Glomerular endothelial cell (primary cell): ENCODE measurements at regions not wholly inside any gene's neighbourhood (a gene's known extent, or its start where the extent isn't known, plus 50 kb on each side); places are given as distances from the start of the nearest gene placed in this dataset.

ENCODE experiments used
- DNase-seq: peaks from one replicate; pipeline ENCODE4 v3.0.0-alpha.2; 2011; ENCODE audit warnings: low read depth, low spot score; ENCODE audit errors: extremely low read depth

DNA sequence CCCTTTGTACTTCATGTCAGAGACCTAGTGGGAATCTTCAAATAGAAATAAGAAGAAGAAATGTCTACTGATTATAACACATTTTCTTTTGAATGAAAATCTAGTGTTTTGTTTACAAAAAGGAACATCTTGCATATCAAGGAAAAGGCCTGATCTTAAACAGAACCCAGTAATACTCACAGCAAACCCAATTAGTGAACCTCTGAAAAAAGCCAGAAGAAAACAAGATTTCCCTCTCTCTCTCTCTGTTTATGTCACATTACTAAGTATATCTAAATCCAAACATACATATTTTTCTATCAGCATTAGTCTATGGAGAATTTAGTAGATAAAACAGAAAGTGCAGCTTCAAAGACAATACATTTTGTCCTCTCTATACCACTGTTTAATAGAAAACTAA lies 457.9 kb downstream of the NR2F1-AS1 start:
- no peak for DNase-seq

DNA sequence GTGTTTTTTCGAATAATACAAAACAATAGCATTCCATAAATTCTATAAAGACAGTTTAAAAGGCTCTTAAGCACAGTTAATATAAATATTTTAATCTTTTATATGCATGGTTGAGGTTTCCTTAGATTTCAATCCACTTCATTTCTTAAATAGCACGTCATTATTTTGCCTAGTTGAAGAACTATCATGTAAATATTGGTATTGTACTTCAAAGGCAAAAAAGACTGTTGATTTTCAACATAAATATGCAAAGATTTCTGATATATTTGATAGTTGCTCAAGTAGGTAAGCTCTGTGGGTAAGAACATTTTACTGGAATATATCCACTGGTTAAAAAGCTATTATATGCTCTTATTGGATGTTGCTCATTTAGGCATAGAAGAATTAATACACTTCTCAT lies 458.6 kb downstream of the NR2F1-AS1 start:
- DNase-seq: no peak

DNA sequence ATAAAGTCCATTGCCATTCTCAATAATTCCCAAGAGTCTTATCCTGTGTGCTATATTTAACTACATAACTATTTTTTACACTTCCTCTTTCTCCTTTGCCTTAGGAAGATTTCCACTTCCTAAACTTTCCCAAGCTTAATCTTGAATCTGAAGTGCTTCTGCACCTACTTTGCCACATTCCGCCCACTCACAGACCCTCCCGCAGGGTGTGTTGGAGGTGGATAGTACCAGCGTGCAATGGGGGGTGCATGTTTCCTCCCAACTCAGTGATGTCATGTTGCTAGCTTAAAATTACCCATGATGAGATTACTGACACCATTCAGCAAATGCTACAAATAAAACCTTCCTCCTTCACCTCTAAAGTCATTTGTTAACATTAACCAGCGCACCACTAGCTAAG lies 460.2 kb downstream of the NR2F1-AS1 start:
- DNase-seq: no peak

DNA sequence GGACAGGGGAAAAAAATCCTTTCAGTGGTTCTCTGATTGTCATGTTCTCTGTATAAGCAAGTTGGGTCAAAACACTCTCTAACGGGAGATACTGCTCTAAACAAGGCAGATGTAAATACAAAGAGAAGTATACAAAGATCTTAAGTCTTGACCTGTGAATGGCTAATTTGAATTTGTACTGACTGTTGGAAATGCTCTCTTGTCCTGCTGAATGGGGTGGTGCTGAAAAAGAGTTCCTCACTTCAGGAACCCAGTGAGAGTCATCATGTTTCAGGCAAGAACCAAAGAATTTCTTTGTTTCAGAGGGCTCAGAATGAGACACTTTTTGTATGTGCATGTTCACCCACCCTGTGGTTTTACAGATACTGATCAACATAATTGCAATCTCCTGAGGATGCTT lies 461.0 kb downstream of the NR2F1-AS1 start:
- DNase-seq: no peak

DNA sequence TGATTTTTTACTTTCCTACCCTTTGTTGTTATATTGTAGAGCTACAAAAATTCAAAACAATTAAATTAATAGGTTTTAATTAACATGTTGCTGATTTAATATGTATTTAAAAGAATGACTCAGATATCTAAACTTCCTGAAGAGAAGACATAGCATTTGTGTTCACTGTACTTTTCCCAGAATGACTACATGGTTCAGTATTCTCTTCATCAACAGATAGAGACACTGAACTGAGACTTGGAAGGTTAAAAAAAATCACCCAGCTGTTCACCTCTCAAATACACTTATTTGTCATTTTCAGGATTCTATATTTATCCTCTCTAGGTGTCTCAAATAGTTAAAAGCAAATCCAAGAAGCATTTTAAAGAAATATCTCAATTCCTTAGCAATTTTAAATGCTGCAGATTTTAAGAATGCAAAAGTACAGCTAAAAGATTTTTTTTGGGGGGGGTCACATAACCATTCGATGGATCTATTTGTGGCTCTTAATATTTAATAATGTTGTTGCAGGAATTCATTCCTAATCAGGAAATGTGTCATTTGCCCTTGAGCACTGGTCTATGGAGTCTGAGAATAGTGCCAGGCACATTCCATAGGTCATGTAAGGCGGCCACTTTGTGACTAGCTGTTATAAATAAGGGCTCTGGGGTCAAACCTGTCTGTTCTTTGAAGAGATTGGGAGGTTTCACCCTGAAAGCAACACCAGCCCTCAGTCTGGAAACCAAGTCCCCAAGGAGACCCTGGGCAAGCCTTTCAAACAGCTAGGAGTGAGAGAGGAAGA lies 463.1 kb downstream of the NR2F1-AS1 start:
- DNase-seq: no peak

DNA sequence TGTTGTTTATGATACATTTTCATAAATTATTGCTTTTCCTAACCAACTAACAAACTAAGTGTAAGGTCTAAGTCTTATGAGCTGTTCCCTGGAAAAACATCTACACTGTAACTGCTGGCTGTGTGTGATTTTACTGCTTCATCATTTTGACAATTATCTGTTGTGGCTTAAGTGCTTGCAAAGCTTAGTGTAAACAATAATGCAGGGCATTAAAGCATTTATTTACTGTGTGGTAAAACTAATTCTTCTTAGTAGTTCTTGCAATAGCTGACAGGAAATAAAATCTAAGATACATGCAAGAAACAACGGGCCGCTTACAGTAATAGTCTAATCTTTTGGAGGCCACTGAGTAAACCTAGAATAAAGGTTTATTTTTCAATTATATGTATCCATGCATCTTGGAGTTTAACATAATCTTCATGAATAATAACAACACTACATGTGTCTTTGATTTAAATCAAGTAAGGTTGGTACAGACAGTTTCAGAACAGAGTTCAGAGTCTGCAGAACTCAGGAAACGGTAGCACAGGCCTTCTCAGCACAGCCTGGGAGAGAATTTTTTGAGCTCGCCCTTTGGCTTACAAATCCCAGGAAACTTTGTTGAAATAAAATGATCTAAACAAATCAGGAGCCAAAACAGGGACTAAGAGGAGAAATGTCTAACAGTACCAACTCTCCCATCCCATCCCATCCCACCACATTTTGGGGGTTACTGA lies 473.1 kb downstream of the NR2F1-AS1 start:
- no peak for DNase-seq

DNA sequence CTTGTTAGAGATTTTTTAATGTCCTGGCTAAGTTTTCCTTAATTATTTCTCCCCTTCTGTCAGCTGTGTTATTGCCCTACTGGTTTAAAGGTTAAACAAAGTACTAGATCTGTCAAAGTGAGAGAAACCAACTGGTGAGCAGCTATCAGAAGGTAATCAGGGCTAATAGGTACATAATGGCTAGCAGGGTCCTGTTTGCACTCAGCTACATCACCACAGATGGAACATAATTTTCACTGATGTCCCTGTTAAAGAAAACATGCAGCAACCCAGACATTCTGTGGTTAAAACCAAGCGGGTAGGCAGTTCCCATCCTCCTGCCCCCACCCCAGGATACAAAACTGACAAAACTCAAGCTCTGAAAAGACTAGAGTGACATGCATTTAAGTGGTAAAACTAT lies 473.9 kb downstream of the NR2F1-AS1 start:
- no peak for DNase-seq

DNA sequence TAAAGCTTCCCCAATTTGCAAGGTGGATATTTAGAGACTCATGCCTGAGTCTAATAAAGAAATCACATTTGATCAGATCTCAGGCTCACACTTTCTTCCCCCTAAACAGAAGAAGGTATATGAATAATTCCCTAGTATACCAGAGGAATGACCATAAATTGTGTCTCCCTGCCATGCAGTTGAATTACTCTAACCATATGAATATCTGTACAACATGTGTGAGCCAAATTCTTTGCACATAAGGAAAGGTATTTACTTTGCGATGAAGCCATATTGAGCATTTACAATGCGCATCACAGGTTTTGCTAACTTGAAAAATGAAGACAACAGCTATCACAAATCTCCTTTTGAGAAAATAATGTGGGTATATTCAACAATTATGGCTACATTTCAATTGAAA lies 479.4 kb downstream of the NR2F1-AS1 start:
- DNase-seq: no peak

DNA sequence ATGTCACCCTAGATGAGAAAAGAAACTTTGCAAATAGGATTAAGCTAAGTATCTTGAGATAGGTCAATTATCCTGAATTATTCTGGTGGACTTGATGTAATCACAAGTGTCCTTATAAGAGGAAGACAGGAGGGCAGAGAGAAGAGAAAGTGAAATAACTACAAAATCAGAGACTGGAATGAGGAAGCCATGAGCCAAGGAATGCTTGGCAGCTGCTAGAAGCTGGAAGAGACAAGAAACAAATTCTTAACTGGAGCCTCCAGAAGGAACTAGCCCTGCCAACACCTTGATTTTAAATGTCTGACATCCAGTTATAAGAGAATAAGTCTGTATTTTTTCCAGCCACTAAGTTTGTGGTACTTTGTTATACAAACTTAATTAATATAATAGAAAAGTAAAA lies 480.0 kb downstream of the NR2F1-AS1 start:
- no peak for DNase-seq

DNA sequence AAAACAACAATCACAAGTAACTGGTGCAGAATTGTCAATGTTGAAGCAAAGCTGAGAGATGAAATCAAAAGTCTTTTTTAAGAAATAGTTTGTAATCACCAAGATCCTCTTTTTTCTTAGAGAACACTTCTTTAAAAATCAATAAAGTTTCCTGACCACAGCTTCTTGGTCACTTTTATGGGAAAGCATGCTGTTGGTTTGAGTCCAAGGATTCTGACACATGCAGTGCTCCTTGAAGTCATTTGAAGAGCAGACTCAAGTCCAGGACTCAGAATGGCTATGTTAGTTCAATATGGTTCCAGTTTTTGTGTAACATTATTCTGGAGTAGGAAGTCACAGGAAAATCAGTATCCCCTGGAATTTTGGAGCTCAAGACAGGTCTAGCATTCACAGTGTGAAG lies 480.6 kb downstream of the NR2F1-AS1 start:
- no peak for DNase-seq

DNA sequence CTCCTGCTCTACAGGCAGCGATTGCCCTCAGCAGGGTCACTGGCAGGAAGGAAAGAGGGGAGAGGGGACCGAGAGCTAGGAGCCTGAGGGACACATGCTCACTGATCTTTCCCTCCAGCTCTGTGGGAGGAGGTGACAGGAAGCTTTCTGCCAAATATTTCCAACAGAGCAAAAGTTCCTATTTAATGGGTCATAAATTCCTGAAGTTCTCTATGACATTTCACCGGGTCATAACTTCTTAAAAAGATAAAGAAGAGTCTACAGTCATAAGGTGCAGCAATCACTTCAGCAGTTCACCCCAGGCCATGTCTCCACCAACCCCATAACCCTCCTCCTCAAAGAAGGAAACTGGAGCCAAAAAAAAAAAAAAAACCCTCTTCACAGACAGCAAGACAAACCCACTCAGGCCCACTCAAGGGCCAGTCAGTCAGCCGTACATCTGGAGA lies 481.1 kb downstream of the NR2F1-AS1 start:
- no peak for DNase-seq

DNA sequence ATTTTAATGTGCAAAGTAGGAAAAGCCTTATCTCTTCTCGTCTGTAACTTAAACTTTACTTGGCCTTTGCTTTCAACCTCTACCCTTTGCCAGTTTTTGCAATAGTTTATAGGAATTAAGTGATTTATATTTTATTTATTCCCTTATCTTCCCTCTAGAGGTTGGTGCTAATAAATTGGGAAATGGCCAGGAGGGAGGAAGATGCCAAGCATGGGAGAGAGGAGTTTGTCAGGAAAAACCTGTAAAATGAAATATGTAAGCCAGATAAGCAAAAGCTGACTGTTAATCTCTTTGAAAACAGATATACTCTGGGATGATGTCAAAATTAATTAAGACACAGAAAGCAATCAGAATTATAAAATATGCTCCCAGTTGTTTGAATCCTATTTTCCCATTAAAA lies 484.5 kb downstream of the NR2F1-AS1 start:
- DNase-seq: no peak

DNA sequence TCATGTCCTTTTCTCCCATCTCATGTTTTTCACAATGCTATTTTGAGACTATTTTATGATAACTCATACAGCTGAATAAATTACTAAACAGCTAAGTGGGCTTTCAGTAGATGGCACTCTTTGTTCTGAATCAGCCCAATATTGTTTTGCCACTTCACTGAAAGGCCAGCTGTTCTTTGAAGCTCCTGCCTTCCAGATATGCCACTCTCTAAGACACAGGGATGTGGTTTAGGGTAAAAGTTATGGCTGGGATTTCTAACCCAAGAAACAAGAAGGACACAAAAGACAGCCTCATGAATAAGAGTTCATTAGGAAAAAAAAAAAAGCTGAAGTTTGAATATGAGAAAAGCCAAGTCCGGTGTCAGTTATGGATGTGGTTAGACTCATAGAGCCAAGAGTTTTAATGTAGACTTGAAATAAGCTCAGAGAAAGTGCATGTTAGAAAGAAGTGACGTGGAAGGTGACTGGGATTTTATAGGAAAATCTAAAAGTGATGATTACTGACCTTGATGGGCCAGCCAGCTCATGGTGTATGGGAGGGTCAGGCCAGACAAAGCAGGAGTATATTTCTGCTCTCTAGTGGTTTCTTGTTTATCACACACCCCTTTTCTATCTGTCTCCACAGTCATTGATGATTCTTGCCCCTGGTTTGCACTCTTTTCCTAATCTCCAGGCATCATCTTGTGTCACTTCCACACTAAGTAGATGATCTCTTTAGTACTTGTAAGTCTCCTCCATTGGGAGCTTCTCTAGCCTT lies 488.5 kb downstream of the NR2F1-AS1 start:
- DNase-seq: peak; percentile 50

DNA sequence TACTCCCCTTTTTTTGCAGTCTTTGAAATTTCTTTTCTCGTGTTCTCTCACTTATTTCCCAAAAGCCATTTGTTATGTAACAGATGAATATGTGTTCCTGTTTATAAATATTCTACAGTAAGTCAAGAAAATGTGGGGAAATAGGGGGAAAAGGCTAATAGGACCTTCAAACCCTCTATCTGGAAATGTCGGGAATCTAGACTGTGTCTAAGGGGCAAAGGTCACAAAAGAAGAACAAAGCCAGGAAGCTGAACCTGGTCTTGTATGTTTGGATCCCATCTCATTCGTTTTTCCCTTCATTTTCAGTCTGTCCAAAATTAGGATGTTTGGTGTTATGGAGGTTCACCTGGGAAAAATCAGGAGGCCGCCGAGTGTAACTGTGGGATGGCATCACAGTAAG lies 490.3 kb downstream of the NR2F1-AS1 start:
- no peak for DNase-seq

DNA sequence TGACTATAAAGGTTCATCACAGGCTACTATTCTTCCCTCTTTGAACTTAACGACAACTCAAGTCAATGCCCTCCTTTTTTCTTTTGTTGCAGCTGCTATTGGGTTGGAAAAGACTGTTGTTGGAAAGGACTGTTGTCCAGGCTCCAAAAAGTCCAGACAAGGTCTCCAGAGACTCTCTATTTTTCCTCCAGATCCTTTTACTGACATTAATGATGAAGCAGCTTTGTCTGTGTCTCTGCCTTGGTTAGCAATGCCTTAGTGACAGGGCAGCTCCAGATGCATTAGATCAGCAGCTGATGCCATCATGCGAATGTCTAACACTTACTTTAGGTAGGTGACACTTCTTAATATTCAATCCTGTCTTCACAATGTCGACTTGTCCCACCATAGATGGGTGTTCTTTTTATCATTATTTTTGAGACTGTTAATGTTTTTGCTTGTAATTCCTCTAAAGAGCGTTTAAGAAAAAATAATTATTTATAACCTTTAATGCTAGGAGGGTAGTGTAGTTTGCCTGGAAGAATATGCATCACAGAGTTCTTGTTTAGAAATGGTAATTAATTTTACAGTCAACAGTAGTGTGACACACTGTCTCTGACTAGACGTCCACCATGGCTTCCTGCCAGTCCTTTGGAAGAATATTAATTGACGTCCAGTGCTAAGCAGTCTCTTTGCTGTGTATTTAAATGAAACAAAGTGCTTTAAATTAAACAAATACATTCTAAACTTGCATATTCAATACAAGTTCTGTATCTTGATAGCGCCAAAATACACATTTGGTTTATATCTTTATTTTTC lies 492.2 kb downstream of the NR2F1-AS1 start:
- DNase-seq: no peak

DNA sequence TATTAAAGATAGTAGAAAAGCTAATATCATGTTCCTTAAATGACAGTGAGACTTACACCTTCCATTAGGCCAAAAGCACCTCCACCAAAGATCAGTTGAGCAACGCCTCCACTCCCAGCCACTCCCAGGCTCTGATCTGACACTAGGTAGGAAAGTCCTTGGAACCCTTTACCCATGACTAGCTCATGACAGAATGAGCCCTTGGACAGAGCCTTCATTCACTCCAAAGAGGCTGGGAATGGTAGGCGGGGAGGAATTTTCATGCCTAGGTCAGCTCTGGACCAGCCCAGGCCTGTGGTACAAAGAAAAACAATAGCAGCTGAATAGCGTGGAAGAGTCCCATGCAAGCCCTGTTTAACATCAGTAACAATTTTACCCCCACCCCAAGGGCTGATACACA lies 493.7 kb downstream of the NR2F1-AS1 start:
- DNase-seq: no peak

DNA sequence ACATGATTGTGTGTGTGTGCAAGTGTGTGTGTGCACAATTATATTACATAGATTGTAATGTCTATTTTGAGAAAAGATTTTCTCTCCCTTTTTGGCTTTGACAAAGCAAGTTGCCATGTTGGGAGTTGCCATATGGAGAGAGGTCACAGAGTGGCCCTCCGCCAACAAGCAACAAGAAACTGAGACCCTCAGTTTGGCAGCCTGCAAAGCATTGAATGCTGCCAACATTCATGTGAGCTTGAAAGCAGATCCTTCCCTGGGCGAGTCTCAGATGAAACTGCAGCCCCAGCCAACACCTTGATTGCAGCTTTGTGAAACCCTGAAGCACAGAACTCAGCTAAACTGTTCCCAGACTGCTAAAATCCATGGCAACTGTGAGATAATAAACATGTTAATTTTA lies 498.0 kb downstream of the NR2F1-AS1 start:
- no peak for DNase-seq

DNA sequence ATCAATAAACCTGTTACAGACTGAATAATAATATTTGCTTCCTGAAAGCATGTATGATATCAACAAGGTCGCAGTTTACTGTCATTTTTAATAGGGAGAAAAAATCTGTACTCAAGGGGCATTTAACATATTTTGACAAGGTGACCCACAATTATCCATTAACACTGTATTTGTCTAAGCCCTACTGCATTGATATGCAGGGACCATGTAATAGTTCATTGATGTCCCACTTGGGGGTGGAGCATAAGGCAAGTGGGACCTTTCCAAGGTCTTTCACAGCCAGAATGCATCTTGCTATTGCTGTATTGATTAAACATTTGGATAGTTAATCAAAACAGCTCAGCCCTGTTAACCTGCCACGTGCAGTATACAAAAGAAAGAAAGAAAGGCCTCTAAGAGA lies 502.0 kb downstream of the NR2F1-AS1 start:
- DNase-seq: no peak

DNA sequence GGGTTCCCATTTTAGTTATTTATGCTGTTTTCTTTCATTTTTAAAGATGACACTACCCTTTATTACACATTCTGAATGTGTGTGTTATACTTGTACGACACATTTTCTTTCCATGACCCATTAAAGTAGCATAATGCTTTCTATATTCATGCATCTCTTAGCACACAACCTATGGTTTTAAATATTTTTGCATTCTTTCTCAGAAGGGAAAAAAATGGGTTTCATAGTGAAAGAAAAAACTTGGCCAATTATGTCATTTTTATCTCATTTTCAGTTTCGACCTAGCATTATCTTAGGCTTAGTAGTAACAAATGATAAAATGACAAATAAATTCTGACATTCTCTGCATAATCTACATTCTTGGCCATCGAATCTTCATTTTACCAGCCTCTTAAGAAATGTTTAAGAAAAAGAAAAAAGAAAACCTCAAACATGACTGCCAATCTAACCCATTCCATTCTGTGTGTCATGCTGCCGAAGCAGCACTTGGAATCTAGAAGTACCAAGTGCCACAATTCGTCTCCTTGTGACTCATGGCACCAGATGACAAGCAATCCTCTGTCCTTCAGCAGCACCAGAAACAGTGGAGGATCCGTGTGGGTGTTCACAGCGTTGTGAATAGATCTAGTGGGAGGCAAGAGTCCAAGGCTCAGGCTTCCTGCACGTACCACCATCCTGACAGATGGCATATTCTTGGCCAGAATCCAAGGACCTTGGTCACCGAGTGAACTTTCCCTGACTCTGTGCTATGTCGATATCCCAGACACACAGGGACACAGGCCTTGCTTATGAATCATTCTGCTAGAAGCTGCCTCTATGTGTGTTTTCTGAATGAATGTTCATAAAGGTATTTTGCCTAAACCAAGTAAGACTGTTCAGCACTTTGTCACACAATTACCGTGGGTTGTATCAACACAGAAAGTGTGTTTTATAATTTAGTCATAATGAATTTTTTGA lies 502.7 kb downstream of the NR2F1-AS1 start:
- peak; percentile 98 for DNase-seq

DNA sequence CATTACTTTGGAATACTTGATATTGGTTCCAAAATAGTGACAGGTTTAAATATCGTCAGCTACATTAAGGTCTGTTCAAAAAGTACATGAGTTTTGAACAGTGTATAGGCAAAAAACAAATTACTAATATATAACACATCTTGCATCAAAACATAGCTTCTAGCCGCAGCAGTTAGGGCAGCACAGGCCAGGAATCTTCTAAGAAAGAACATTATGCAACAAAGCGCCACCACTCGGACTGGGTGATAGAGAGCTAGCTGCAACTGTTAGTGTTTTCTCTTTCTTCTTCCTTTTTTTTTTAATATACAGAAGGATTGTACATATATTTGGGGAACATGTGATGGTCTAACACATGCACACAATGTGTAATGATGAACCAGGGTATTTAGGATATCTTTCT lies 504.5 kb downstream of the NR2F1-AS1 start:
- DNase-seq: no peak
